HCT116 (cell line): ENCODE measurements at regions not wholly inside any gene's neighbourhood (a gene's known extent, or its start where the extent isn't known, plus 50 kb on each side); places are given as distances from the start of the nearest gene placed in this dataset.

ENCODE experiments used
- EZH2phosphoT487 ChIP-seq: fragments of 200-600 bp; IDR thresholded peaks from 2 replicates; pipeline ENCODE4 v1.6.1; 2018; ENCODE audit warnings: antibody characterized with exemption, borderline replicate concordance
- POLR2A ChIP-seq: IDR thresholded peaks from 2 replicates; pipeline ENCODE4 v1.7.0; 2011; ENCODE audit warnings: borderline replicate concordance; ENCODE audit not compliant: insufficient read depth, insufficient read length; ENCODE audit errors: extremely low read depth
- POLR2AphosphoS5 ChIP-seq: IDR thresholded peaks from 2 replicates; pipeline ENCODE4 v1.6.1; 2011; ENCODE audit warnings: mild to moderate bottlenecking, low read depth, low read length, moderate library complexity
- YY1 ChIP-seq: IDR thresholded peaks from 2 replicates; pipeline ENCODE4 v1.6.1; 2011; ENCODE audit warnings: low read length, low read depth, moderate library complexity, mild to moderate bottlenecking; ENCODE audit not compliant: insufficient replicate concordance; ENCODE audit errors: extremely low read depth
- TF ChIP-seq, protein P1 (sequence below), 3 experiments: fragments of 200-600 bp in 1 of 3; sonication (generic) in 1 of 3; IDR thresholded peaks in 2 of 3; conservative IDR thresholded peaks in 1 of 3; 2 replicates each; pipeline ENCODE4 v1.5.1; 2012 to 2017; ENCODE audit warnings: low read depth in 2 of 3, low read length in 2 of 3, antibody characterized with exemption in 1 of 3, borderline replicate concordance in 1 of 3, control low read depth in 1 of 3, mild to moderate bottlenecking in 1 of 3, mixed read lengths in 1 of 3, mixed run types in 1 of 3, moderate library complexity in 1 of 3; ENCODE audit not compliant: insufficient read depth in 1 of 3
- TF ChIP-seq, protein P2 (sequence below): IDR thresholded peaks from 2 replicates; pipeline ENCODE4 v1.6.1; 2012; ENCODE audit warnings: low read depth
- TF ChIP-seq, protein P3 (sequence below): IDR thresholded peaks from 2 replicates; pipeline ENCODE4 v1.6.1; 2011; ENCODE audit warnings: mild to moderate bottlenecking, low read length, moderate library complexity; ENCODE audit not compliant: insufficient replicate concordance; ENCODE audit errors: extremely low read depth

DNA sequence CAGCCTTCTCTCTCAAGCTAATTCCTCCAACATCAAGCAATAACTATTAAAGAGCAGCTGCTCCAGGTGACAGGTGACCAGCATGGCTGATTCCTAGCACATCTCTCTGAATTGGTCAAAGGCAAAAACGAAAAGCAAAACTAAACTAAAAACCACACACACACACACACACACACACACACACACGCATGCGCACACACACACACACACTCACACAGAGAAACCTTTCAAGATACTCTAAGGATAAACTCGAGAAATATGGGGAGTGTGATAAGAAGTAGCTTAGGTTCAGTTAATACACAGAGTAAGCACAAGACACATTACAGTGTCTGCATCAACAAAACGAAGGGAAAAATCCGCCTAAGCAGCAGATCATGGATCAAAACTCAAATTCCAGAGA is 74.5 kb upstream of the FZD7 start:
- TF ChIP-seq, protein P1, sequence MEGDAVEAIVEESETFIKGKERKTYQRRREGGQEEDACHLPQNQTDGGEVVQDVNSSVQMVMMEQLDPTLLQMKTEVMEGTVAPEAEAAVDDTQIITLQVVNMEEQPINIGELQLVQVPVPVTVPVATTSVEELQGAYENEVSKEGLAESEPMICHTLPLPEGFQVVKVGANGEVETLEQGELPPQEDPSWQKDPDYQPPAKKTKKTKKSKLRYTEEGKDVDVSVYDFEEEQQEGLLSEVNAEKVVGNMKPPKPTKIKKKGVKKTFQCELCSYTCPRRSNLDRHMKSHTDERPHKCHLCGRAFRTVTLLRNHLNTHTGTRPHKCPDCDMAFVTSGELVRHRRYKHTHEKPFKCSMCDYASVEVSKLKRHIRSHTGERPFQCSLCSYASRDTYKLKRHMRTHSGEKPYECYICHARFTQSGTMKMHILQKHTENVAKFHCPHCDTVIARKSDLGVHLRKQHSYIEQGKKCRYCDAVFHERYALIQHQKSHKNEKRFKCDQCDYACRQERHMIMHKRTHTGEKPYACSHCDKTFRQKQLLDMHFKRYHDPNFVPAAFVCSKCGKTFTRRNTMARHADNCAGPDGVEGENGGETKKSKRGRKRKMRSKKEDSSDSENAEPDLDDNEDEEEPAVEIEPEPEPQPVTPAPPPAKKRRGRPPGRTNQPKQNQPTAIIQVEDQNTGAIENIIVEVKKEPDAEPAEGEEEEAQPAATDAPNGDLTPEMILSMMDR (IDR thresholded peaks at IDR 0.05 in 2 of 3, conservative IDR thresholded peaks at IDR 0.05 in 1 of 3; ENCODE audit: borderline replicate concordance in 1 of 3, insufficient read depth in 1 of 3, low read depth in 2 of 3, low read length in 2 of 3): no peak
- TF ChIP-seq POLR2AphosphoS5 (no peak), YY1 (no peak), EZH2phosphoT487 (no peak), POLR2A (no peak)
- TF ChIP-seq, protein P2, sequence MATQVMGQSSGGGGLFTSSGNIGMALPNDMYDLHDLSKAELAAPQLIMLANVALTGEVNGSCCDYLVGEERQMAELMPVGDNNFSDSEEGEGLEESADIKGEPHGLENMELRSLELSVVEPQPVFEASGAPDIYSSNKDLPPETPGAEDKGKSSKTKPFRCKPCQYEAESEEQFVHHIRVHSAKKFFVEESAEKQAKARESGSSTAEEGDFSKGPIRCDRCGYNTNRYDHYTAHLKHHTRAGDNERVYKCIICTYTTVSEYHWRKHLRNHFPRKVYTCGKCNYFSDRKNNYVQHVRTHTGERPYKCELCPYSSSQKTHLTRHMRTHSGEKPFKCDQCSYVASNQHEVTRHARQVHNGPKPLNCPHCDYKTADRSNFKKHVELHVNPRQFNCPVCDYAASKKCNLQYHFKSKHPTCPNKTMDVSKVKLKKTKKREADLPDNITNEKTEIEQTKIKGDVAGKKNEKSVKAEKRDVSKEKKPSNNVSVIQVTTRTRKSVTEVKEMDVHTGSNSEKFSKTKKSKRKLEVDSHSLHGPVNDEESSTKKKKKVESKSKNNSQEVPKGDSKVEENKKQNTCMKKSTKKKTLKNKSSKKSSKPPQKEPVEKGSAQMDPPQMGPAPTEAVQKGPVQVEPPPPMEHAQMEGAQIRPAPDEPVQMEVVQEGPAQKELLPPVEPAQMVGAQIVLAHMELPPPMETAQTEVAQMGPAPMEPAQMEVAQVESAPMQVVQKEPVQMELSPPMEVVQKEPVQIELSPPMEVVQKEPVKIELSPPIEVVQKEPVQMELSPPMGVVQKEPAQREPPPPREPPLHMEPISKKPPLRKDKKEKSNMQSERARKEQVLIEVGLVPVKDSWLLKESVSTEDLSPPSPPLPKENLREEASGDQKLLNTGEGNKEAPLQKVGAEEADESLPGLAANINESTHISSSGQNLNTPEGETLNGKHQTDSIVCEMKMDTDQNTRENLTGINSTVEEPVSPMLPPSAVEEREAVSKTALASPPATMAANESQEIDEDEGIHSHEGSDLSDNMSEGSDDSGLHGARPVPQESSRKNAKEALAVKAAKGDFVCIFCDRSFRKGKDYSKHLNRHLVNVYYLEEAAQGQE: no peak
- TF ChIP-seq, protein P3, sequence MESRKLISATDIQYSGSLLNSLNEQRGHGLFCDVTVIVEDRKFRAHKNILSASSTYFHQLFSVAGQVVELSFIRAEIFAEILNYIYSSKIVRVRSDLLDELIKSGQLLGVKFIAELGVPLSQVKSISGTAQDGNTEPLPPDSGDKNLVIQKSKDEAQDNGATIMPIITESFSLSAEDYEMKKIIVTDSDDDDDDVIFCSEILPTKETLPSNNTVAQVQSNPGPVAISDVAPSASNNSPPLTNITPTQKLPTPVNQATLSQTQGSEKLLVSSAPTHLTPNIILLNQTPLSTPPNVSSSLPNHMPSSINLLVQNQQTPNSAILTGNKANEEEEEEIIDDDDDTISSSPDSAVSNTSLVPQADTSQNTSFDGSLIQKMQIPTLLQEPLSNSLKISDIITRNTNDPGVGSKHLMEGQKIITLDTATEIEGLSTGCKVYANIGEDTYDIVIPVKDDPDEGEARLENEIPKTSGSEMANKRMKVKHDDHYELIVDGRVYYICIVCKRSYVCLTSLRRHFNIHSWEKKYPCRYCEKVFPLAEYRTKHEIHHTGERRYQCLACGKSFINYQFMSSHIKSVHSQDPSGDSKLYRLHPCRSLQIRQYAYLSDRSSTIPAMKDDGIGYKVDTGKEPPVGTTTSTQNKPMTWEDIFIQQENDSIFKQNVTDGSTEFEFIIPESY: no peak
